NCI-H2029 treated with DMSO at 0.1 percent for 48 hours (cell line): ENCODE measurements at regions not wholly inside any gene's neighbourhood (a gene's known extent, or its start where the extent isn't known, plus 50 kb on each side); places are given as distances from the start of the nearest gene placed in this dataset.

ENCODE experiments used
- DNase-seq: peaks from one replicate; lab custom pipeline; 2025; lab: John Stamatoyannopoulos, UW

DNA sequence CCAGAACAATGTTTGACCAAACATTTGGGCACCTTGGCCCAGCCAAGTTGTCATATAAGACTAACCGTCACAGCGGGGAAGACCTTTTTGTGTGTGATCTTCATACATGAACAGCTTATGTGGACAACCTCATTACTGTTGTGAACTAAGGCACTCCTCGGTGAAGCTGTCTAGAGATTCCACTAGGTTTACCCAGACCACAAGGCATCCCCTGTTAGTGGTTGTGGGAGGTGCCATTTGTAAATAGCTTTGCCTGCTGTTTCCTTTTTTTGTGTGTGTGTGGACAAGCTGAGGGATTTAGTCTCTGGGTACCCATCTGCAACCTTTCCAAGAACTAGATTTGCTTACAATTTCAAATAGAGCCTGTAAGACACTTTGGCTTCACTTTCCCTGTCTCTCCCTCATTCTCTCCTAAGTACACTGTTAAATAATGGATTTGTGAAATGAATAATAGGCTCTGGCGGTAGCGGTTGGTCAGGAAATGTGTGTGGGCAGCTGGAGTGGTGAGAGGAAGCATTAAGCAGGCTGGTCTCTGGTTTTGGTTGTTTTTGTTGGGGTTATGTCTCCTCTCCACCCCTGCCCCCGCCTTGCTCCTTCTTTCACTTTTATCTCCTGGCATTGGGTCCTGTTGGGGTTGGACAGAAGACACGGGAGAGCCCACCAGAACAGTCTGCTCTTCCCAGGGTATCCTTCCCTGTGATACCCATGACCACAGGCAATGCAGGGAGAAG lies 727.6 kb downstream of the VRK1 start:
- no peak for DNase-seq

DNA sequence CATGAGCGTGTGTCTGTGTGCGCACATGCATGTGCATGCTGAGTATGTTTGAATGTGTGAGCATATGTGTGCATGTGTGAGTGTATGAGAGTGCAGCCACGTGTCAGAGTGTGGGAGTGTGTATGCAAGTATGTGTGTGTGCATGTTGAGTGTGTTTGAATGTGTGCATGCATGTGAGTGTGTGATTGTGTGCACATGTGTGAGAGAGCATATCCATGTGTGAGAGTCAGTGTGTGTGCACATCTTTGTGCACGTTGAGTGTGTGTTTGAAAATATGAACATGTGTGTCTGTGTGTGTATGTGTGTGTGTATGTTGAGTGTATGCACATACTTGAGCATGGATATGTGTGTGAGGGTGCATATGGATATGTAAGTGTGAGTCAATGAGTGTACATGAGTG lies 730.8 kb downstream of the VRK1 start:
- no peak for DNase-seq

DNA sequence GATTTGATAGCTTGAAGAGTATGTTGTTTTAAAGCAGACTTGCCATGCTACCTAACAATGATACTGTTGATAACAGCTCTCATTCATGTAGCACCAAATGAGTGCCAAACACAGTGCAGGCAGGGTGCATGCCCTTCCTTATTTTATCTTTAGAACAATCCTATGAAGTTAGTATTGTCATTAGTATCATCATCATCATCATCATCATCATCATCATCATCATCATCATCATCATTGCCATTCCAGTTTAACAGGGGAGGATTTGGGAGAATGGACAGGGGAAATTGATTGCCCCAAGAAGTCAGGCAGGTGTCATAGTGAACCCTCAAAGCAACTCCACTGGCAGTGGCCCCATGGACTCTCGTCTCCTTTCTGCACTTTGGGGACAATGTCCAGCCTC lies 734.9 kb downstream of the VRK1 start:
- DNase-seq = no peak

DNA sequence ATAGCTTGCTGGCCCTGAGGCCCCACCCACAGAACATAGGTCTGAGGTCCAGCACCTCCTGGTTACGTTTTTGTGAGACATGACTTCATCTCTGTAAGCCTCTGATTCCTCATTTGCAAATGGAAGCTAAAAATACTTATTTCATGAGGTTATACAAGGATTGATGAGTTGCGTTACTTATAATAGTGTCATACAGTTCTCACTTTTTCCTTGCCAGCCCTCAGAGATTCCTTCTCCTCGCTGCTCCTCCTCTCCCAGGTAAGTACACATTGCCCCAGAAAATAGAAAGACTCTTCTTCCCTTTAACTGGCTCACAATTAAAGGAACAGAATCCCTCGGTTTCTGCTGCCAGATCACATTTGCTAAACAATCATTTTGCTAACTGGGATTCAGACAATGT lies 739.2 kb downstream of the VRK1 start:
- DNase-seq = no peak

DNA sequence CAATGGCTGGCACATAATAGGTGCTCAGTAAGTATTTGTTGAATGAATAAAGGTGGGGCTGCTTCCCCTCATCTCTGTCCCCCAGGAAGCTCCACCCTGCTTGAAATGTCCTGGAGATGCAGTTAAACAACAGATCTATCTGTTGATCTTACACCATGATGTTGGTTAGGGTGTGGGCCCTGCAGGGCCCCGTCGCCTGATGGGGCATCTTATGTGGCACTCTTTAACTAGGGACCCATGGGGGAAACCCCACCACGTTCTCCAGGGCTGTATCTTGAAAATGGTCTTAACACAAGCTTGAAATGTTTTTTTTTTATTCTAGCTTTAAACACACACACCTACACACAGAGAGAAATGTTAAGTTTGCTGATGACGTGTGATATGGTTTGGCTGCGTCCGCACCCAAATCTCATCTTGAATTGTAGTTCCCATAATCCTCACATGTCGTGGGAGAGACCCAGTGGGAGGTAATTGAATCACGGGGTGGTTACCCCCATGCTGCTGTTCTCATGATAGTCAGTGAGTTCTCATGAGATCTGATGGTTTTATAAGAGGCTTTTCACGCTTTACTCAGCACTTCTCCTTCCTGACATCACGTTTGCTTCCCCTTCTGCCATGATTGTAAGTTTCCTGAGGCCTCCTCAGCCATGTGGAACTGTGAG lies 741.7 kb downstream of the VRK1 start:
- DNase-seq = no peak

DNA sequence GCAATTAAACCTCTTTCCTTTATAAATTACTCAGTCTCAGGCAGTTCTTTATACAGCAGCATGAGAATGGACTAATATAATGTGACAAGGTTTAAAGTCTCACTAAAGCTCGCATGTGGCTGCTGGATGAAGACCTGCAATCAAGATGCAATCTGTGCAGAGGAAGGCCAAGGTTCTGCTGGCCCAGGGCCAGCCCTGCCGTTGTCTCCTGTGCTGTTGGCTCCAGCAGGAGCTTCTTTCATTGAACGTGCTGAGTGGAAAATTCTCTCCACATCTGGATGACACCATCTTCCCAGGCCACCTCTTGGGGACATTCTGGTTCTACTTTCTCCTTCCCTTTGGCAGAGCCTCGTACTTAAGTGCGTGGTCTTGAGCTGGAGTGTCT lies 742.2 kb downstream of the VRK1 start:
- DNase-seq = no peak

DNA sequence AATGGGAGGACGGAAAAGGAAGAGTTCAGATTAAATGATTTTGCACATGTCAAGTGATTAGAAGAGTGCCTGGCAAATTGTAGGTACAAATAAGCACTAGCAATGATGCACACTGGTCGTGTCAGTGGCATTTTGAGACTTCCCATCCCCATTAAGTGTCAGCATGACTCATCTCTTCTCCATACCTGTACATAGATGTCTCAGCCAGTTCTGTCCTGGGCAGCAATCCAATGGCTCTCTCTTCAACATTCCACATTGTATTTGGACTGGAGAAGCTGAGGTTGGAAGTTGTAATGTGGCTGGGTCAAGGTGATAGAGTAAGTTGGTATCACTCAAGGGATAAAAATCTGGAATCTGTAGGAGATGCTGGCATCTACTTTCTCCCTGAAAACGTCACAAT lies 742.7 kb downstream of the VRK1 start:
- DNase-seq = no peak

DNA sequence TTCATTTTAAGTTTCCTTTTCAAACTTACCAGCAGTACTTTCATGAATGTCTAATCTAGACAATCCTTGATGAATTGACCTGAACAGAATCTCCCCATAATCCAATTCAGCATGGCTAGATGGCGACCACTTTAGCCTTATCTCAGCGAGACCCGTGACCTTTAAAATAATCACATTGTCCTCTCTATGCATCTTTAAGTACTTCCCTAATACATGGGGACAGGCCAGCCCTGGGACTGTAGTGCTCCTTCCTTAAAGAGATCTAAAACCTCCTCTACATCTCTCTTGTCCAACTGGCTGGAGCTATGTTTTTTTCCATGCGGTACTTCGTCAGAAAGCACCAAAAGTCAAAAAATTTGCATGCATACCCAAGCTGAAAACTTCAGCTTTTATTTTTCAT lies 746.0 kb downstream of the VRK1 start:
- DNase-seq = no peak

DNA sequence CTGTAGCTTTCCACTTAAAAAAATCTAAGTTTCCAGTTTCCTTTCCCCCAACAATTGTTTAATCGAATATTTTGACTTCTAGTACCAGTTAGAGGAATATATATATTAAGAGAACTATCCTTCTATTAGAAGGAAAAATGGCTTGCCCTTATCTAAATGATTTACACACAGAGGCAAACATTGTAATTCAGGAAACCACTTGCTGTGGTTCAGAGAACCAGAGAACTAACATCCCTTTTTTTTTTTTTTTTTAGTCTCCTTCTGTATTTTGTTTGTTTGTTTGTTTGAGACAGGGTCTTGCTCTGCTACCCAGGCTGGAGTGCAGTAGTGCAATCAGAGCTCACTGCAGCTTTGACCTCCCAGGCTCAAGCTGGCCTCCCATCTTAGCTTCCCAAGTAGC lies 746.6 kb downstream of the VRK1 start:
- DNase-seq = no peak

DNA sequence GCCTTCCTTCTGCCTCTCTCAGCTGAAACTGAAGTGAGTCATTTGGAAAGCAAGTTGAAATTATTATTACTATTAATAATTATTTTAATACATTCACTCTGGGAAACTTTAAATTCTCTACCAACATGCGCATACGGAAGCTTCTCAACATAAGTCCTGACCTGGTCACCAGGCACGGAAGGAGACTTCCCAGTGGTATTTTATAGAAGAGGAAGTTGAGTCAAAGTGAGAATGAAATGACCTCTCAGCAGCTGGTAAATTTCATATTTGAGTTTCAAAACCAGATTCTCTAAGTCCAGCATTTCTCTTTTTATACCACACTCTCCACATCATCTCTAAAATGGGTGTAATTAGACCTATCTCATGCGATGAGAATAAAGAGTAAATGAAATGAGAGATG lies 747.4 kb downstream of the VRK1 start:
- DNase-seq = no peak

DNA sequence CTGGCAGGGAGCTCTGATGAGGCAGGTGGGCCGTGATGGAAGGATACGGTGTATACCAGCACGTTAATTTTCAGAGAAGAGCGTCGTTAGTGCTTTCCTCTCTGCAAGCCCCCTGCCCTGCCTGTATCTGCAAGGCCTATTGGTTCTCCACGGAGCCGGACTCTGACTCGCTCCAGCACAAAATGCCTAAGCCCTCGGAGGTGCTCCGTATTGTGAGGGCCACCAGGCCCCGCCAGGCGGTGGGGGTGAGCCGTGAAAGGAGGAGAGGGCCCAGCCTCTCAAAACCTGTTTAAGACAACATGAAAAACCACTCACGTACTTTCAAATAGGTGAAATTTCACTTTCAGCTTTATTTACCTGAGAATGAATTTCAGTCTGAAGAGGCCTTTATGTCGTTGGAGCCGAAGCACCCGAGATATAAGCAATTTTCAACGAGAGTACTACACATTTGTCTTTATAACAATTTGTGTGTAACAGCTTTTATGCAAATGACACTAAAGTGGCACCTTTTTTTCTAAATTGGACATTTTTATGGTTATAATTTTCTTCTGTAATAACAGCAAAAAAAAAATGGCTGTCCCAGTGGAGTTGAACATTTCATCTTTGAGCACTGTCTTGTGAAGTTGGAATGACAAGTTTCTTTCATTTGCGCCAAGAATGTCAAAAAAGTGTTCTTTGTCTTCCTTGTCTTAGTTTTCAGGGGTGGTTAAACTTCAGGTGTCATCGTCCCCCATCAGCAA lies 749.5 kb downstream of the VRK1 start:
- DNase-seq = no peak

DNA sequence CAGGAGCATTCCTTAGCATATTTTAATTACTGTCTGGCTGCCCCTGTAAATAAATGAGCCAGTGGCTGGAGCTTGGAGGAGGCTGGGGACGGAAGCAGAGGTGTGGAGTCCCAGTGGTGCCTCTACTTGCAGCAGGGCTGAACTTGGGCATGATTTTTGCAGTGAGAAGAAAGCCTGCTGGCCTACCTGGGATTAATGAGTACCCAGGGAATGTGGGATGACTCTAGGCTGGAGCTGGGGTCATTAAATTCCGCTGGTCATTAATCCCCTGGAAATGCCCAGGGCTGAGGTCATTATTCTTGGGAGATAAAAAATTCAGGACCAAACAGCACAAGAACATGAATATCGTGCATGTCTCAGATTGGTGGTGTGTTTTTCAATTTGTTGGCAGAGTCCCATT lies 753.3 kb downstream of the VRK1 start:
- DNase-seq = no peak

DNA sequence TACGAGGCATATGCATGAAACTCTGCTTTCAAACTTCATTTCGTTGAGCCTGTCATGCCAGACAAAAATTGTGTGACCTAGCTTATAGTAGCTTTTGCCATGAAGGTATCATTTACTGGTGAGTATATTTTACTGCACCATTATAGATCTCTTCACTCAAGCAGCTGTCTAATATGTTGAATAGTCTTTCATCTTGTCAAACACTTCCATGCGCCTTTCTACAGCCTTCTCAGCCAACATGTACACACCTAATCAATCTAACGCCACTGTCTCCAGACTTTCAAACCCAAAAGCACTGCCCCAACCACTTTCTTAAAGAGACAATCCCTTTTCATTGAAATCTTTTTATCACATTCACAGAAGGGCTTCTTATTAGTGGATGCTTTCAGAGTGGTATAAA lies 757.4 kb downstream of the VRK1 start:
- no peak for DNase-seq

DNA sequence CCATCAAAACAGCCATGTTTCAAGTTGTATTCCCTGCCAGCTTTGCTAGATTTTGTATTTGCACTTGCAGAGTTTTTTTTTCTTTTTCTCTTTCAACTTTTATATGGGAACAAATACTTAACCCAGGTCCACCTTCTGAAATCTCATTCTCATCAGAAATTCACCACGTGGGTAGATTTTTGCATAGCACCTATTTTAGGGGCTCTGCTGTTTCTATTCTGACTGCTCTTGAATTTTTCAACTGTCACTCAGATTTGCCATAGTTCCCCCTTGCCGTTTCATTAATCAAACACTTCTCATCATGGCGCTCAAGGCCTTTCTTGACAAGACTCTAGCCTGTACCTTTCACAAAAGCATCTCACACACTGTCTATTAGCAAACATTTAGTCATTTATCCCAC lies 767.2 kb downstream of the VRK1 start:
- no peak for DNase-seq

DNA sequence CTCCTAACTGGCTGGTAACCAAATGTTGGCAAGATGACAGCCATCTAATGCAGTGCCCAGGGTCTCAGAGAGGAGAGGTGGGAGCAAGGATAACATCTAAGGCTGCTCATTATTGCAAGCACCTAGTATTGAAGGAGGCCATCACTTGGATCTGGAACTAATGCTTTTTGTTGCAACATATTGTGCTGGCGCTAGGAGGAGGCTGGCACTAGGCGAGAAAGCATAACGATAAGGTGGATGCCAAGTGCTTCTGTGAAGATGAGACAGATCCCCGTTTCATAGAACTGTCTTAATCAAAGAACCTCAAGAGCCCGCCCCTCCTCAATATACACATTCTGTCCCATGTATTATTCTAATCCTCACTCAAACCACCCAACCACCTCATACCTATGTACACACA lies 774.0 kb downstream of the VRK1 start:
- no peak for DNase-seq

DNA sequence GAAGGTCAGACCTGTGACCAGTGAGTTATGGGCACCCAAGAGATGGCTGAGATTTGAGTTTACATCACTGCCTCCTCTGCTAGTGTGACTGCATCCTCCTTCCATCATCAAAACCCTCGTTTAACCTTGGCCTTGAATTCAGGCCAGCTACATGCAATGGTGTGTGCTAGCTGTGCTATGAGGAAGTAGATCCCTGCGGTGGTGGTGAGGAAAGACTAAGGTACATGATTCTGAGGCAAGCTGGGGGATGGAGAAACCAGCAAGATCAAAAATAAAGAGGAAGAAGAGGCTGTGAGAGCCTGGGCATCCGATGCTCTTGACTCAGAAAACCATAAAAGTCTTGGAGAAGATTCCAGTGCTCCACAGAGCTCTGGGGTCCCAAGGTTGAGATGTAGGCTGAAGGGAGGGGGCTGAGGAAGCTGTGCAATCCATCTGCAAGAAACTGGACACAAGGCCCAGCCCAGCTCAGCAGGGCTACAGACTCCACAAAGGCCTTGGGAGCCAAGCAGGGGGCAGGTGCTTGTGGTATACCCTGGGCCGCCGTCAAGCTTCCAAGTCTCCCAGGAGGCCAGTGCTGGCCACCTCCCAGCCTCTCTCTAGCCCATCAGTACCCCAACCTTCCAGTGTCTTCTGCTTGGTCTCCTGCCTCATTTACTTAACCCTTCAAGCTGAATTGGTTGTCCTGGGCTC lies 774.8 kb downstream of the VRK1 start:
- no peak for DNase-seq

DNA sequence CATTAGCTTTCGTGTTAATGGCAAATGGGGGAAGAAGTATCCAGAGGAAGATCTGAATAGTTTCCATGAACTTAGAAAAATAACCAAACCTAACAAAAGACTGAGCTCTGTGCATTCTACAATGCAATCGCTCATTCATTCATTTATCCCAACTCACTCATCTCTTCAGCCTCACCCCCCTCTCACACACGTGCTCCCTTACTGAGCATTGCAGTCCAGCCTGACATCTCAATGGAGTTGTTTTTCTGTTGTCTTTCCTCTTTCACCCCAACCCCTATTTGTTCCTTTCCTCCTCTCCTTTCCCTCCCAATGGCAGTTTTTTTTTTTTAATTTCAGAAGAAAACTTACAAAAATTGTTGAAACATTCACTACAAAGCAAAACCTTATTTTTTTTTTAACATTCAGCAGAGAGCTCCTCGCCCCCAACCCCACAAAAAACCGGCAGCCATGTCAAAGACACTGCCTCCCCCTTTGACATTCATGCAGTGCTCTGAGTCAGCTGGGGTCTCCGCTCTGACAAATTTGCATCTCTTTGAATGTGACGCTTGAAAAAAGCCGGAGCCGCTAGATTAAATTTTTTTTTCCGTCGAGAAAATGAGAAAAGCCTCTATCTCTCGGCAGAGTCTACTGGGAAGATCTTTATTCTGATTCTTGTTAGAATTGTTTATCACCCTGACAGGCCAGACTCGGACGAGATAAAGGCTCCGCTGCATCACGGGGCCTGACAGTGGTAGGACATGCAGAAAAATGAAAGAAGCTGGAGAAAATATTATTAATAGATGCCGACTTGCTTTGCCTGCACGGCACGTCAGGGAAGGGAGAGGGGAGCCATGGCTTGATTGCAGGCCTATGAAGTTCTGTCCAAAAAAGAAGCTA lies 775.6 kb downstream of the VRK1 start:
- no peak for DNase-seq

DNA sequence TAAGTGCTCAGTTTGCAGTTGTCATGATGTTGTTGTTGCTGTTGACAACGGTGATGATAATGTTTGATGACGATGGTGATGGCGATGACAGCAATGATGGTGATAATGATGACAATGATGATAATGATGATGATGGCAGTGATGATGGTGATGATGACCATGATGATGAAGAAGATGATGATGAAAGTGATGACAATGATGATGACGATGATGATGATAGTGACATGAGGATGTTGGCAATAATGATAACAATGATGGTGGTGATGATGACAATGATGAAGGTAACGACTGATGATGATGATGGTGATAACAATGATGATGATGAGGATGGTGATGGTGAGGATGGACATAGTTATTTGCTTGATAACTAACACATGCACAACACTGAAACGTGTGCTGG lies 778.5 kb downstream of the VRK1 start:
- DNase-seq = no peak

DNA sequence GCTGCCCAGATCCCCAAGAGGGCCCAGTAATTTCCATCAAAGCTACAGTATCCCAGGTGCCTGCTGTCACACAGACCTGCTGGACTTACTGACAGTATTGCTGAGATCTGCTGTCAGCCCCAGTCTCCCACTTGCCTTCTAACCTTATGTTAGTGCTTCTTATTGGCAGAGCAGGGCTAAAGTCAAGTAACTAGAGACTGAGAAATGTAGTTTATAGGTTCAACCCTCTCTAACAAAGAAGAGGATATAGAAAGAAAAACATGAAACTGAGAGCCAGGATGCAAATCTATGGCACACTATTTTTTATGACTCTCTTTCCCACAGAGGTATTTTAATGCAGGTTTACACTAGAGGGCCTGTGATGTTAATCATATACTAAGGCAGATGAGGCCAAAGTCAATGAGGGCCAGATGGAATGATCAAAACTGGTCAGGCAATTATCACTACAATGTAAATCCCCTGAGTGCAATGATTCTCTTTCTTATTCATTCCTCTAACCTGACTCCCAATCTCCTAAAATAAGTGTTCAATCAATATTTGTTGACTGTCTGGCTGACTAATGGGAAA lies 781.9 kb downstream of the VRK1 start:
- no peak for DNase-seq

DNA sequence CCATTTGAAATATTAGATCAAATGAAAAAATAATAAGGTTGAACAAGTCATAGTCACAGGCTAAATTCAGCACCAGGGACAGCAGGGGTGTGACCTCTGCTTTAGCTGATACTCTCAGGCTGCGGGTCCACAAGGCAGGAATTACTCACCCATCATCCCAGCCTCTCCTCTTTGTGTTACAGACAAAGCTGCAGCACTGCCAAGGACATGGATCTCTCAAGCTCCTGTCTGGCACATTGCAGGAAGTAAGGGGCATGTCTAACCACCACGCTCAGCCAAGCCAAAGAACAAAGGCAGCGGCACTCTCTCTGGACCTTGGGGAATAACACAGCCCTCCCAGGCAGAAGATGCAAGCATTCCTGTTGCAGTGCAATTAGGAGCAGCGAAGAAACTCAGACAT lies 783.8 kb downstream of the VRK1 start:
- no peak for DNase-seq

DNA sequence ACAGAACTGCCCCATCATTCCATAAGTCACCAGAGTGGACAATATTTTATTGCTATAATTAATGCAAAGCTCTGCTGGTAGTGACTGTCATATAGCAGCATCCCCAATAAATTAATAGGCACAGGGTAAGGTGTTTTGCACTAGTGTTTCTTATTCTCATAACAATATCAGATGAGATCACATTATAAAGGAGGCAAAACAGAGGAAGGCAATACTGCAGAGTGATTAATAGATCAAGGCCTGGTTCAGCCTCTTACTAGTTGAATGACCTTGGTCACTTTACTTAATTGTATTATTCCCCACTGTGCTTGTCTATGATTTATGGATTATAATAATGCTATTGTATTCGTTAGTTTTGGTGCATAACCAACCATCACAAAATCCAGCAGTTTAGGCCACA lies 784.8 kb downstream of the VRK1 start:
- no peak for DNase-seq

DNA sequence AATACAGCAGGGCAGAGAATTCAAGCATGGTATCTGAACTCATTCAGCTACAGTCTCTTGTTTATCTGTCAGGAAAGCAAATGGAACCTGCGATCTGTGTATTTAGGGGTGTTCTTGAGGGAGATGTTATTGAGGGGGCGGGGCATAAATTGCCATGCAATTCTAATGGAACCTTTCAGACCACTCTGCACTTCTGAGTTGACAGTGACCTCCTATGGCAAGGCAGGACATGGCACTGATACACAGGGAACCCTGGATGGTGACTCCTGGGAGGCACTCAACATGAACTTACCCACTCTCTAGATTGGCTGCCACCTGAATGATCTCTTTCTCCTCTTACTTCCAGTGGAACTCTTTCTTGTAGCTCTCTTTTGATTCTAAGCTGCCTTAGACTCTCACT lies 787.3 kb downstream of the VRK1 start:
- DNase-seq = no peak
